Medulla oblongata (tissue), 1 donor: ENCODE measurements at regions not wholly inside any gene's neighbourhood (a gene's known extent, or its start where the extent isn't known, plus 50 kb on each side); places are given as distances from the start of the nearest gene placed in this dataset.
"Not testable (repeated sequence)": the region's sequence is repeated elsewhere in the genome, so short reads cannot be mapped to it uniquely, and the experiment has no call there.

Experiments used
- DNase-seq: peaks from one replicate; pipeline ENCODE4 v3.0.0-alpha.2; 2015; ENCODE audit errors: extremely low spot score

DNA sequence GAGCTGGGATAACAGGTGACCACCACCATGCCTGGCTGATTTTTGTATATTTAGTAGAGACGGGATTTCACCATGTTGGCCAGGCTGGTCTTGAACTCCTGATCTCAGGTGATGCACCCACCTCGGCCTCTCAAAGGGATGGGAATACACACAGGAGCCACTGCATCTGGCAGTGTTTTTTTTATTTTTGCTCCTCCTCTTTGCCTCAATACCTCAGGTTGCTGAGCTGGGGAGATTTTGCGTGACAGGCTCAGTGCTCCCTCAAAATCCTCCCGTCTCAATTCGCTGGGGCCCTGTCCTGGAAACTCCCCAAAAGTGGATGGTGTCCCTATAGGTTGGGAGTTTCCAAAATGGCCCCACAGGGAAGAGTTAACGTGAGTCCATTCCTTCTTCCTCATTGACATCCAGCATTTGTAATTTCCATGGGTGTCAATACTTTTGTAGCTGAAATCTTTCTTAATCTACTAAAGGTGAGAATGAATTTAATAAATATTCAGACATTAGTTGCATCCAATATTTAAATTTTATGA lies 71.8 kb downstream of the GGTLC2 start:
- no peak for DNase-seq

GRCh38 chr22:22717664-22718063 lies 73.2 kb downstream of the GGTLC2 start:
- no peak for DNase-seq

- peak; percentile 52 for DNase-seq
Measured at GRCh38 chr22:22720201-22720723, 75.8 kb downstream of the GGTLC2 start.

DNA sequence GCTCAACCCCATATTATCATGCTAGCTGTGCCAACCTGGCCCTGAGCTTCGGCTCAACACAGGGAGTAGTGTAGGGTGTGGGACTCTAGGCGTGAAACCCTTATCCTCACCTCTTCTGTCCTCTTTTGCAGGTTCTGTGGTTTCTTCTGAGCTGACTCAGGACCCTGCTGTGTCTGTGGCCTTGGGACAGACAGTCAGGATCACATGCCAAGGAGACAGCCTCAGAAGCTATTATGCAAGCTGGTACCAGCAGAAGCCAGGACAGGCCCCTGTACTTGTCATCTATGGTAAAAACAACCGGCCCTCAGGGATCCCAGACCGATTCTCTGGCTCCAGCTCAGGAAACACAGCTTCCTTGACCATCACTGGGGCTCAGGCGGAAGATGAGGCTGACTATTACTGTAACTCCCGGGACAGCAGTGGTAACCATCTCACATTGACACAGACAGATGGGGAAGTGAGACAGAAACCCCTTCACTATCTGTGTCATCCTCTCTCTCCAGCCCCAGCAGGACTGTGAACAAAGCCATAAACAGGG lies 76.4 kb downstream of the GGTLC2 start:
- DNase-seq, result peak; percentile 67

- no peak for DNase-seq
Measured at GRCh38 chr22:22721681-22722354, 77.4 kb downstream of the GGTLC2 start.

DNA sequence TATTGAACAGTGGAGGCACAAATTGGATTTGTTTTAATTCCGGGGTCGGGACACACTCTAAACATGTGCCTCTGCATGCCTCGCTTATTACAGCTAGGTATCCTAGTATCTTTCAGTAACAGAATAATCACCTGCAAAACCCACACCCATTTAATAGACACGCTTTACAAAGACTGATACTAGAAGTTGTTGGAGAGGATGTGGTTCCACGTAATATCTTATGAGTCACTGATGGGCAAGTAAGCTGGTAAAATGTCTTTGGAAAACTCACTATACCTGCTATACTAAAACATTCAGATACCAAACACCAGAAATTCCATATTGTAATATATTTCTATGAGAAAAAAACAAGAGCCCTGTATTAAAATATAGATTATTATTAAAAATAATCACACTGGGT lies 84.0 kb downstream of the GGTLC2 start:
- DNase-seq, result no peak

GRCh38 chr22:22730655-22731373 lies 86.4 kb downstream of the GGTLC2 start:
- DNase-seq, result no peak

GRCh38 chr22:22731374-22731676 lies 86.9 kb downstream of the GGTLC2 start:
- DNase-seq, result no peak

DNA sequence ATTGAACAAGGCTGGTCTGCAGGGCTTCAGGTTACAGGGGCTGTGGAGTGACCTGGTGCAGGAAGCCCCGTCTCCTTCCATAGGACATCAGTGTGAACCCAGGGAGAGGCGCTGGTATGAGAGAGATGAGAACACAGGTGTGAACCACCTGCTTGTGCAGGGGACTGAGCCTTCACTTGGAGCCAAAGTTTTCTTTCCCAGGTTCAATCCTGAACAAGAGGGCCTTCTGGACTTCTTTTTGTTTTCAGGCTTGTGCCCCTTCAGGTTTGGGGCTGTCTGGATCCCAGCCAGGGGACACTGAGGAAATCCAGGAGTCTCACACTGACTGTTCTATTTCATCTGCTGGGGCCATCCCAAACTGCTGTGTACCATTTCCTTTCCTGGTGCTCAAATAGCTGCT lies 88.6 kb downstream of the GGTLC2 start:
- not testable (repeated sequence) for DNase-seq

- DNase-seq, result no peak
Measured at GRCh38 chr22:22733881-22734373, 89.5 kb downstream of the GGTLC2 start.

DNA sequence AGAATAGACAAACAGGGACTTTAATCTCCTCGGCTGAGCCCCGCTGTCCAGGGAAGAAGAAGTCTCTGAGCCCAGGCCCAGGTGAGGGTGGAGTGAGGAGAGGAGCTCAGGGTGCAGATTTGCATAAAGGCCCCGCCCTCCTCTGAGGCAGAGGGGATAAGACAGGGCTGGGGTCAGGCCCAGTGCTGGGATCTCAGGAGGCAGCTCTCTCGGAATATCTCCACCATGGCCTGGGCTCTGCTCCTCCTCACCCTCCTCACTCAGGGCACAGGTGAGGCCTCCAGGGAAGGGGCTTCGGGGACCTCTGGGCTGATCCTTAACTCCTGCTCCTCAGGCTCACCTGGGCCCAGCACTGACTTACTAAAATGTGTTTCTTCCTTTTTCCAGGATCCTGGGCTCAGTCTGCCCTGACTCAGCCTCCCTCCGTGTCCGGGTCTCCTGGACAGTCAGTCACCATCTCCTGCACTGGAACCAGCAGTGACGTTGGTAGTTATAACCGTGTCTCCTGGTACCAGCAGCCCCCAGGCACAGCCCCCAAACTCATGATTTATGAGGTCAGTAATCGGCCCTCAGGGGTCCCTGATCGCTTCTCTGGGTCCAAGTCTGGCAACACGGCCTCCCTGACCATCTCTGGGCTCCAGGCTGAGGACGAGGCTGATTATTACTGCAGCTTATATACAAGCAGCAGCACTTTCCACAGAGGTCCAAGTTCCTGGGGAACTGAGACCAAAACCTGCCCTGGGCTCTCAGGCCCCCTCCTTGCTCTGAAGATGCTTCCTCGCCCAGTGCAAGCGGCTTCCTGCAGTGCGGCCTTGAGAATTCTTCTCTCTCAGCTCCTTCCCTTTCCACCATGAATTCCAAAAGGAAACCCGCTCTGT lies 90.2 kb downstream of the GGTLC2 start:
- not testable (repeated sequence) for DNase-seq

DNA sequence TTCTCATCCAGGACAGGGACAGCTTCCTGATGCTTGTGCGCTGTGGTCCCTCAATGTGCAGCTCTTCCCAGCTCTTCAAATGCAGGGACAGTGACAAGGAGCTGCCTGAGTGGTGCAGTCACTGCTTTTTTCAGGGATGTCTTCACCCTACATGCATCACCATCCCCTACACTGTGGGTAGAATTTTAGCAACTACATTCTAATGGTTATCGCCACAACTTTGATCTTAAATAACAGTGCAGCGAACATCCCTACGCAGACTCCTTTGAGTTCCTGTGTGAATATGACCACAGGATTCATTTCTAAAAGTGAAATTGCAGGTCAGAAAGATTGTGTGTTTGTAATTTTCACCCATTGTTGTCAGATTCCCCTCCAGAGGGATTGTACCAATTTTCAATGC lies 90.9 kb downstream of the GGTLC2 start:
- not testable (repeated sequence) for DNase-seq

DNA sequence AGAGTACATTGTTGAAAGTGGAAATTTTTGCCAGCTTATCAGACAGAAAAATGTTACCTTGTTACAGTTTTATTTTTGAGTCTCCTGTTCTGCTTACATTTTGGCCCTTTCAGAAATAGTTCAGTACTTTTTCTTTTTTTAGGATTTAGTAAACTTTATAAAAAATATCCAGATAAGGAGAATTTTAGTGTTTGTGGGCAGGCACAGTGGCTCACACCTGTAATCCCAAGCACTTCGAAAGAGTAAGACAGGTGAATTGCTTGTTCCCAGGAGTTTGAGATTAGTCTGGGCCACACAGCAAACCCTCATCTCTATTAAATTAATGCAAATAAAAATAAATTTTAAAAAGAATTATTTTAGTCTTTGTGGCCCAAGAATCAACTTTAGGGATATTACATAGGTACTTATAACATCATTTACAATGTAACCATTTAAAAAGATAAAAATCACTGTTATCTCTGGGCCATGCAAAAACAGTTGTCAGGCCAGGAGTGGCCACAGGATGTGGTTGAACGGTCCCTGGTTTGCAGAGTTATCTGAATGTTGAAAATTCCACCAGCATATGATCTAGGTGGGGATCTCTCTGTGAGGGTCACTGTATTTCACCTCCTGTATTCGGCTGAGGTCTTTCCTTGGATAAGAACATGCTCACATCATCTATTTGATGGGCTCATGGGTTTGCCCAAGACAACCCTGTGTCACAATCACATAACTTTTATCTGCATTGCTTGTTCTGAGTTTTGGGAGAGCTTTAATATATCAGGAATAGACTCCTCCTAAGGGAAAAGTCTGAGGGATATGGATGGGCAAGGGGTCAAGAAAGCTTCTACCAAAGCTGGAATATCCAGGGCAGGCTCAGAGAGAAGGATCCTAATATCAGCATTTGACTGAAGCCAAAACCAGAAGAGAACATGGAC lies 91.5 kb downstream of the GGTLC2 start:
- no peak for DNase-seq

DNA sequence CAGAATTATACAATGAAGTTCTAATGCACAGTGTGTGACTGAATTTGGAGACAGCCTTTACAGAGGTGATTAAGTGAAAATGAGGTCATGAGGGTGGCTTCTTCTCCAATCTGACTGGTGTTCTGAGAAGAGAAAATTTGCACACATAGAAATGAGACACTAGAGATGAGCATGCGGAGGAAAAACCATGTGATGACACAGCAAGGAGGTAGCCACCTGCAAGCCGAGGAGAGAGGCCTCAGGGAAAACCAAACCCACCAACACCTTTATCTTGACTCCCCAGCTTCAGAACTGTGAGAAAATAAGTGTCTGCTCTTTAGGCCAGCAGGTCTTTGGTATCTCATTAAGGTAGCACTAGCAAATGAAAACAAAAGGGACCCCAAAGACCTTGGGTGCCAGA lies 93.2 kb downstream of the GGTLC2 start:
- DNase-seq, result no peak

DNA sequence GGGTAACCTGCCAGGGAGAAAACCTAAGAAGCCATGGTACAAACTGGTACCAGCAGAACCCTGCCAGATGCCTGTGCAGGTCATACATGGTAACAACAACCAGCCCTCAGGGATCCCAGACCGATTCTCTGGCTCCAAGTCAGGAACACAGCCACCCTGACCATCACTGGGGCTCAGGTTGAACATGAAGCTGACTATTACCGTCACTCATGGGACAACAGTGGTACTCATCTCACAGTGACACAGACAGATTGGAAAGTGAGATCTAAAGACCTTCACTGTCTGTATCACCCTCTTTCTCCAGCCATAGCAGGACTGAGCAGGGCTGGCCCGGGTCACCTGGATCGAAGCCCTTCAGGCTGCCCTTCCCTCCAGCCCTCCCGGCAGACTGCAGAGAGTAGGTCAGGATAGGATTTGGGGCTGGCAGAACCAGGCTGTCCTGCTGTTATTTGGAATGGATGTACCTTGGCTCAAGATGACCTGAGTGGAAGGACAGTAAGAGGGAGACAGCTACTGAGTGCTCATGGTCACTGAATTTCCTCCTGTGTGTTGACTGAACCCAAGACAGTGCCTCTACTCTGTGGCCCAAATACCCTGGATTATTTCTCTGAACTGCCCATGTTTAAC lies 94.7 kb downstream of the GGTLC2 start:
- DNase-seq, result no peak

- DNase-seq, result no peak
Measured at GRCh38 chr22:22740560-22741276, 96.3 kb downstream of the GGTLC2 start.

GRCh38 chr22:22741843-22742242 lies 97.4 kb downstream of the GGTLC2 start:
- no peak for DNase-seq

- no peak for DNase-seq
Measured at GRCh38 chr22:22742641-22743040, 98.2 kb downstream of the GGTLC2 start.

- DNase-seq, result no peak
Measured at GRCh38 chr22:22743128-22743760, 98.8 kb downstream of the GGTLC2 start.
